Lower lobe of right lung (tissue), 2 donors: ENCODE measurements at regions not wholly inside any gene's neighbourhood (a gene's known extent, or its start where the extent isn't known, plus 50 kb on each side); places are given as distances from the start of the nearest gene placed in this dataset.

ENCODE experiments used
- ATAC-seq, 2 donors: fragments of 200-7000 bp; cut with Tn5 transposase; one replicate each; pipeline ENCODE4 v1.9.1; 2020 to 2022; ENCODE audit warnings: mild to moderate bottlenecking in 2 of 2, moderate library complexity in 2 of 2
- DNase-seq: peaks from one replicate; pipeline ENCODE4 v3.0.0-alpha.2; 2020
- H3K27ac ChIP-seq: fragments of 200-600 bp; one replicate; pipeline ENCODE4 v1.8.0; 2022
- H3K27me3 ChIP-seq: fragments of 200-600 bp; one replicate; pipeline ENCODE4 v1.8.0; 2022; ENCODE audit warnings: low read depth
- H3K36me3 ChIP-seq: fragments of 200-600 bp; one replicate; pipeline ENCODE4 v1.8.0; 2022; ENCODE audit warnings: mild to moderate bottlenecking
- H3K4me1 ChIP-seq: fragments of 200-600 bp; one replicate; pipeline ENCODE4 v1.8.0; 2022
- H3K4me3 ChIP-seq: fragments of 200-600 bp; one replicate; pipeline ENCODE4 v1.8.0; 2022; ENCODE audit warnings: mild to moderate bottlenecking
- H3K9me3 ChIP-seq: fragments of 200-600 bp; one replicate; pipeline ENCODE4 v1.8.0; 2022
- CTCF ChIP-seq: fragments of 200-600 bp; IDR thresholded peaks from one replicate; pipeline ENCODE4 v1.8.0; 2022; ENCODE audit warnings: antibody characterized with exemption, mild to moderate bottlenecking
- intact Hi-C: fragments of 100-400 bp; cut with DNase I; formaldehyde crosslinking; loops from one replicate; pipeline ENCODE4 v1.11.0; 2022
- donor health status: DM: no; HTN: yes; CAD: no; lungs with severe emphysema.

GRCh38 chr5:152124409-152125041 lies 199.9 kb upstream of the GLRA1 start:
- no peaks in the 10 kb centered on the region for H3K36me3 ChIP-seq
- ATAC-seq = peak in 1 of 2 donors; percentile 19
- intact Hi-C loops = no loop called here

GRCh38 chr5:152118676-152119470 lies 194.2 kb upstream of the GLRA1 start:
- no peaks in the 10 kb centered on the region for H3K36me3 ChIP-seq
- intact Hi-C loops = no loop called here
- peak in 1 of 2 donors; percentile 15 for ATAC-seq
- no peak overlapping the region for H3K27ac ChIP-seq
- no peak overlapping the region for H3K4me3 ChIP-seq
- no peaks in the 10 kb centered on the region for H3K27me3 ChIP-seq
- no peak for TF ChIP-seq CTCF
- no peaks in the 10 kb centered on the region for H3K9me3 ChIP-seq
- DNase-seq = no peak
- no peaks in the 10 kb centered on the region for H3K4me1 ChIP-seq

More at GRCh38 chr5:152124409-152125041, 199.9 kb upstream of the GLRA1 start:
- DNase-seq = no peak
- Histone ChIP-seq H3K27me3 (no peaks in the 10 kb centered on the region), H3K27ac (no peak overlapping the region), H3K4me1 (no peaks in the 10 kb centered on the region), H3K4me3 (no peak overlapping the region), H3K9me3 (no peaks in the 10 kb centered on the region)
- no peak for TF ChIP-seq CTCF

- no peak overlapping the region for H3K27ac ChIP-seq
- intact Hi-C loops = no loop called here
- no peaks in the 10 kb centered on the region for H3K9me3 ChIP-seq
- H3K36me3 ChIP-seq = no peaks in the 10 kb centered on the region
- no peak overlapping the region for H3K4me3 ChIP-seq
- DNase-seq (no peak), ATAC-seq (no peak)
- H3K27me3 ChIP-seq = no peaks in the 10 kb centered on the region
- TF ChIP-seq CTCF = no peak
- no peaks in the 10 kb centered on the region for H3K4me1 ChIP-seq
These were observed 192.3 kb upstream of the GLRA1 start for GRCh38 chr5:152116934-152117333.

- Histone ChIP-seq H3K9me3 (no peaks in the 10 kb centered on the region), H3K4me3 (no peak overlapping the region), H3K27ac (no peak overlapping the region), H3K36me3 (no peaks in the 10 kb centered on the region), H3K27me3 (no peaks in the 10 kb centered on the region), H3K4me1 (no peaks in the 10 kb centered on the region)
- ATAC-seq = no peak
- no peak for DNase-seq
- intact Hi-C loops = no loop called here
- TF ChIP-seq CTCF = no peak
These were observed 188.8 kb upstream of the GLRA1 start for GRCh38 chr5:152113401-152113800.

GRCh38 chr5:152107220-152107619 lies 182.6 kb upstream of the GLRA1 start:
- no peak for ATAC-seq
- no peak overlapping the region for H3K27ac ChIP-seq
- H3K27me3 ChIP-seq = no peaks in the 10 kb centered on the region
- intact Hi-C loops = no loop called here
- H3K4me3 ChIP-seq = no peak overlapping the region
- no peak for DNase-seq
- no peaks in the 10 kb centered on the region for H3K36me3 ChIP-seq
- no peaks in the 10 kb centered on the region for H3K4me1 ChIP-seq
- no peaks in the 10 kb centered on the region for H3K9me3 ChIP-seq
- no peak for TF ChIP-seq CTCF
